H9 (cell line): ENCODE measurements at regions not wholly inside any gene's neighbourhood (a gene's known extent, or its start where the extent isn't known, plus 50 kb on each side); places are given as distances from the start of the nearest gene placed in this dataset.

Source experiments
- DNase-seq: peaks from one replicate; pipeline ENCODE4 v3.0.0-alpha.2; 2017
- H2AFZ ChIP-seq: one replicate; pipeline ENCODE4 v1.6.1; 2013; ENCODE audit warnings: mild to moderate bottlenecking, low read length, control low read depth, moderate library complexity
- H2AK5ac ChIP-seq: 2 replicates; pipeline ENCODE4 v1.6.1; 2013; ENCODE audit warnings: low read length, control low read depth, mixed read lengths; ENCODE audit not compliant: insufficient read length
- H2BK120ac ChIP-seq: one replicate; pipeline ENCODE4 v1.6.1; 2013; ENCODE audit warnings: low read depth, mild to moderate bottlenecking, low read length, control low read depth, inconsistent platforms; ENCODE audit not compliant: poor library complexity, severe bottlenecking
- H2BK12ac ChIP-seq: 2 replicates; pipeline ENCODE4 v1.6.1; 2013; ENCODE audit warnings: low read length, control low read depth, mixed read lengths, low read depth; ENCODE audit not compliant: insufficient read length
- H2BK15ac ChIP-seq: 2 replicates; pipeline ENCODE4 v1.6.1; 2013; ENCODE audit warnings: low read depth, low read length, control low read depth
- H2BK20ac ChIP-seq: one replicate; pipeline ENCODE4 v1.6.1; 2013; ENCODE audit warnings: low read depth, mild to moderate bottlenecking, low read length, control low read depth, inconsistent platforms; ENCODE audit not compliant: poor library complexity, severe bottlenecking
- H2BK5ac ChIP-seq: 2 replicates; pipeline ENCODE4 v1.6.1; 2013; ENCODE audit warnings: low read length, control low read depth, mixed read lengths; ENCODE audit not compliant: insufficient read length
- H3K14ac ChIP-seq: 2 replicates; pipeline ENCODE4 v1.6.1; 2013; ENCODE audit warnings: low read length, control low read depth; ENCODE audit not compliant: insufficient read depth
- H3K18ac ChIP-seq: 2 replicates; pipeline ENCODE4 v1.6.1; 2013; ENCODE audit warnings: low read depth, mild to moderate bottlenecking, mixed read lengths, low read length, control low read depth; ENCODE audit not compliant: insufficient read length
- H3K23ac ChIP-seq: 2 replicates; pipeline ENCODE4 v1.6.1; 2013; ENCODE audit warnings: low read length, control low read depth, mixed read lengths, low read depth; ENCODE audit not compliant: insufficient read length
- H3K23me2 ChIP-seq: 2 replicates; pipeline ENCODE4 v1.6.1; 2013; ENCODE audit warnings: low read depth, mild to moderate bottlenecking, mixed read lengths, low read length, control low read depth; ENCODE audit not compliant: insufficient read length, poor library complexity, severe bottlenecking
- H3K27ac ChIP-seq: 2 replicates; pipeline ENCODE4 v1.5.1; 2013; ENCODE audit warnings: low read length, control low read depth, mixed read lengths, low read depth; ENCODE audit not compliant: insufficient read length
- H3K27me3 ChIP-seq: 2 replicates; pipeline ENCODE4 v1.6.1; 2013; ENCODE audit warnings: low read length, control low read depth, inconsistent platforms; ENCODE audit not compliant: insufficient read depth
- H3K4ac ChIP-seq: 2 replicates; pipeline ENCODE4 v1.6.1; 2013; ENCODE audit warnings: low read depth, mild to moderate bottlenecking, control low read depth, inconsistent platforms, low read length, moderate library complexity
- H3K4me1 ChIP-seq: 2 replicates; pipeline ENCODE4 v1.6.1; 2013; ENCODE audit warnings: low read length, control low read depth, inconsistent platforms; ENCODE audit not compliant: insufficient read depth
- H3K4me2 ChIP-seq: 2 replicates; pipeline ENCODE4 v1.6.1; 2013; ENCODE audit warnings: low read length, control low read depth, mixed read lengths; ENCODE audit not compliant: insufficient read length, insufficient read depth
- H3K56ac ChIP-seq: 2 replicates; pipeline ENCODE4 v1.6.1; 2013; ENCODE audit warnings: low read depth, mild to moderate bottlenecking, mixed read lengths, low read length, control low read depth; ENCODE audit not compliant: insufficient read length
- H3K79me1 ChIP-seq: 2 replicates; pipeline ENCODE4 v1.6.1; 2013; ENCODE audit warnings: low read depth, mild to moderate bottlenecking, moderate library complexity, low read length, control low read depth, inconsistent platforms; ENCODE audit not compliant: insufficient read depth, poor library complexity, severe bottlenecking
- H3K79me2 ChIP-seq: 2 replicates; pipeline ENCODE4 v1.6.1; 2013; ENCODE audit warnings: low read length, control low read depth, inconsistent platforms; ENCODE audit not compliant: insufficient read depth
- H3K9ac ChIP-seq: 2 replicates; pipeline ENCODE4 v1.6.1; 2013; ENCODE audit warnings: low read length, control low read depth, mixed read lengths; ENCODE audit not compliant: insufficient read length; ENCODE audit errors: extremely low read depth
- H3K9me3 ChIP-seq: one replicate; pipeline ENCODE4 v1.6.1; 2013; ENCODE audit warnings: low read depth, low read length, inconsistent platforms; ENCODE audit not compliant: control insufficient read depth
- H3T11ph ChIP-seq: one replicate; pipeline ENCODE4 v1.6.1; 2013; ENCODE audit warnings: mild to moderate bottlenecking, low read length, control low read depth, inconsistent platforms
- H4K20me1 ChIP-seq: one replicate; pipeline ENCODE4 v1.6.1; 2013; ENCODE audit not compliant: control insufficient read depth, insufficient read length, insufficient read depth
- H4K5ac ChIP-seq: 2 replicates; pipeline ENCODE4 v1.6.1; 2013; ENCODE audit warnings: low read depth, mild to moderate bottlenecking, mixed read lengths, low read length, control low read depth; ENCODE audit not compliant: insufficient read length
- H4K8ac ChIP-seq: replicated peaks from 2 replicates; pipeline ENCODE4 v1.6.1; 2013; ENCODE audit warnings: low read length, control low read depth, mixed read lengths, low read depth; ENCODE audit not compliant: insufficient read length
- H4K91ac ChIP-seq: 2 replicates; pipeline ENCODE4 v1.6.1; 2013; ENCODE audit warnings: low read depth, mild to moderate bottlenecking, moderate library complexity, mixed read lengths, low read length, control low read depth; ENCODE audit not compliant: insufficient read length
- H3K27ac Mint-ChIP-seq, 3 experiments: 2 replicates in 2 of 3; 3 replicates in 1 of 3; pipeline ENCODE4 v1.8.0; 2020 to 2021; ENCODE audit warnings: mixed read lengths in 3 of 3, mild to moderate bottlenecking in 1 of 3, moderate library complexity in 1 of 3
- H3K27me3 Mint-ChIP-seq: 2 replicates; pipeline ENCODE4 v1.8.0; 2021; ENCODE audit warnings: low read depth, mild to moderate bottlenecking, moderate library complexity, mixed read lengths
- H3K36me3 Mint-ChIP-seq, 3 experiments: 2 replicates in 2 of 3; 3 replicates in 1 of 3; pipeline ENCODE4 v1.8.0; 2020 to 2021; ENCODE audit warnings: low read depth in 3 of 3, mixed read lengths in 3 of 3; ENCODE audit not compliant: insufficient read depth in 1 of 3
- H3K4me1 Mint-ChIP-seq, 2 experiments: 2 replicates each; pipeline ENCODE4 v1.8.0; 2020; ENCODE audit warnings: mixed read lengths in 2 of 2
- H3K4me3 Mint-ChIP-seq, 2 experiments: 2 replicates in 1 of 2; 3 replicates in 1 of 2; pipeline ENCODE4 v1.8.0; 2020 to 2021; ENCODE audit warnings: mild to moderate bottlenecking in 2 of 2, mixed read lengths in 2 of 2, moderate library complexity in 1 of 2
- H3K9me3 Mint-ChIP-seq, 2 experiments: 2 replicates in 1 of 2; 3 replicates in 1 of 2; pipeline ENCODE4 v1.8.0; 2020; ENCODE audit warnings: mild to moderate bottlenecking in 2 of 2, mixed read lengths in 2 of 2, moderate library complexity in 1 of 2
- TF ChIP-seq, protein P1 (sequence below): fragments of 200-600 bp; sonication (generic); conservative IDR thresholded peaks from 3 replicates; pipeline ENCODE4 v1.8.0; 2021; ENCODE audit warnings: antibody characterized with exemption, mild to moderate bottlenecking

DNA sequence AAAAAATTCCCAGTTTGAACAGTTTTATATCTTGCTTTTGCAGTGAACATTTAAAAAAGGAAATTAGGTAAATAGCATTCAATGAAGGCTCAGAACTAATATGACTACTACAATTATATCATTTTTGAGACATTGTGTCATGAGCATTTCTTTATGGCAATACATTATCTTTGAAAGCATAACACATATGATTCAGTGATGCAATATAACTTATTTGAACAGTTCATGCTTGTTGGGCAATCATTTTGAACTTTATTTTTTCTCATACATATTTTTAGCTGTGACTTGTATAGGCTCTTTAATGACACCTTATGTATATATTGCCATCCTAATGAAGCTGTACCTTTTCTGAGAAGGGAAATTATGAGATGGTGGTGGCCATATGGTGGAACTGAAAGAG, 828.6 kb upstream of the NR2F2 start:
- Histone ChIP-seq H2BK5ac (no peak overlapping the region), H2BK120ac (no peak overlapping the region), H2AK5ac (no peak overlapping the region), H3K23me2 (no peaks in the 10 kb centered on the region), H3K4me1 (no peaks in the 10 kb centered on the region), H3T11ph (no peak overlapping the region), H2BK12ac (no peak overlapping the region), H4K8ac (no peak overlapping the region), H2BK20ac (no peak overlapping the region), H3K18ac (no peak overlapping the region), H4K20me1 (no peaks in the 10 kb centered on the region), H3K4me2 (no peak overlapping the region), H3K56ac (no peak overlapping the region), H3K9me3 (no peaks in the 10 kb centered on the region), H2AFZ (no peak overlapping the region), H2BK15ac (no peak overlapping the region), H3K4ac (no peak overlapping the region), H3K79me2 (no peaks in the 10 kb centered on the region), H4K91ac (no peak overlapping the region), H3K9ac (no peak overlapping the region), H3K27ac (no peak overlapping the region), H3K27me3 (no peaks in the 10 kb centered on the region), H3K23ac (no peak overlapping the region), H4K5ac (no peak overlapping the region), H3K79me1 (no peaks in the 10 kb centered on the region), H3K14ac (no peak overlapping the region)
- TF ChIP-seq, protein P1, sequence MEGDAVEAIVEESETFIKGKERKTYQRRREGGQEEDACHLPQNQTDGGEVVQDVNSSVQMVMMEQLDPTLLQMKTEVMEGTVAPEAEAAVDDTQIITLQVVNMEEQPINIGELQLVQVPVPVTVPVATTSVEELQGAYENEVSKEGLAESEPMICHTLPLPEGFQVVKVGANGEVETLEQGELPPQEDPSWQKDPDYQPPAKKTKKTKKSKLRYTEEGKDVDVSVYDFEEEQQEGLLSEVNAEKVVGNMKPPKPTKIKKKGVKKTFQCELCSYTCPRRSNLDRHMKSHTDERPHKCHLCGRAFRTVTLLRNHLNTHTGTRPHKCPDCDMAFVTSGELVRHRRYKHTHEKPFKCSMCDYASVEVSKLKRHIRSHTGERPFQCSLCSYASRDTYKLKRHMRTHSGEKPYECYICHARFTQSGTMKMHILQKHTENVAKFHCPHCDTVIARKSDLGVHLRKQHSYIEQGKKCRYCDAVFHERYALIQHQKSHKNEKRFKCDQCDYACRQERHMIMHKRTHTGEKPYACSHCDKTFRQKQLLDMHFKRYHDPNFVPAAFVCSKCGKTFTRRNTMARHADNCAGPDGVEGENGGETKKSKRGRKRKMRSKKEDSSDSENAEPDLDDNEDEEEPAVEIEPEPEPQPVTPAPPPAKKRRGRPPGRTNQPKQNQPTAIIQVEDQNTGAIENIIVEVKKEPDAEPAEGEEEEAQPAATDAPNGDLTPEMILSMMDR = no peak
- Mint-ChIP-seq H3K36me3 (no peaks in the 10 kb centered on the region), H3K9me3 (no peaks in the 10 kb centered on the region; a peak in 1 of 5 replicates), H3K27ac (no peak overlapping the region), H3K4me3 (no peak overlapping the region), H3K27me3 (peaks cover 1% of the 10 kb centered on the region; the same call in 1 of the 2 replicates), H3K4me1 (no peaks in the 10 kb centered on the region)
- DNase-seq = no peak
